K562 (cell line): ENCODE measurements at regions not wholly inside any gene's neighbourhood (a gene's known extent, or its start where the extent isn't known, plus 50 kb on each side); places are given as distances from the start of the nearest gene placed in this dataset.

Experiments used
- ATAC-seq: fragments of 200-7000 bp; cut with Tn5 transposase; 3 replicates; pipeline ENCODE4 v1.9.1; 2020; ENCODE audit warnings: moderate library complexity
- BruUV-seq: library from RNA; stranded (reverse); fragments of 400-500 nt; replicated peaks from 2 replicates; lab custom pipeline; 2021; lab: Mats Ljungman, UMichigan
- CTCF ChIA-PET: fragments of 300-600 bp; formaldehyde crosslinking; extraction: SDS; loops from one replicate; lab custom pipeline; 2021; ENCODE audit warnings: low intra/inter-chr PET ratio; lab: Yijun Ruan, JAX
- POLR2A ChIA-PET: fragments of 300-600, 350-650 bp; sonication (Branson Sonifier 250); formaldehyde crosslinking; extraction: SDS; loops from one replicate; lab custom pipeline; 2021; ENCODE audit warnings: antibody characterized with exemption, inconsistent platforms; lab: Yijun Ruan, JAX
- DNase-seq, 4 experiments: peaks; one replicate each; pipeline versions ENCODE4 v3.0.0 to v3.0.0-alpha.2; 2011 to 2018; ENCODE audit warnings: low spot score in 3 of 4, mixed read lengths in 3 of 4; ENCODE audit errors: extremely low read depth in 1 of 4
- FAIRE-seq: peaks from 2 replicates; lab custom pipeline; 2011; peaks lifted over from hg19 to GRCh38; lab: Jason Lieb, UNC
- H2AFZ ChIP-seq: 2 replicates; pipeline ENCODE4 v1.6.0; 2011; ENCODE audit warnings: low read depth, low read length, control low read depth, inconsistent platforms
- H3K27ac ChIP-seq: fragments of 200-600 bp; 3 replicates; pipeline ENCODE4 v1.8.0; 2011; ENCODE audit warnings: low read depth, mild to moderate bottlenecking, control low read depth, inconsistent platforms, low read length, moderate library complexity, mixed read lengths; ENCODE audit errors: extremely low read depth
- H3K27me3 ChIP-seq, 2 experiments: fragments of 300-600 bp in 1 of 2; 2 replicates in 1 of 2; 3 replicates in 1 of 2; pipeline versions ENCODE4 v1.6.0 to v1.8.0; 2011; ENCODE audit warnings: inconsistent platforms in 2 of 2, low read length in 2 of 2, mild to moderate bottlenecking in 1 of 2, mixed read lengths in 1 of 2, moderate library complexity in 1 of 2; ENCODE audit not compliant: control insufficient read depth in 2 of 2, insufficient read depth in 2 of 2
- H3K36me3 ChIP-seq: fragments of 300-600 bp; 3 replicates; pipeline ENCODE4 v1.8.0; 2011; ENCODE audit warnings: mild to moderate bottlenecking, low read length, inconsistent platforms; ENCODE audit not compliant: control insufficient read depth, insufficient read depth
- H3K4me1 ChIP-seq, 2 experiments: fragments of 200-600 bp in 1 of 2; replicated peaks in 1 of 2; 2 replicates in 1 of 2; 3 replicates in 1 of 2; pipeline versions ENCODE4 v1.5.1 to v1.8.0; 2011; ENCODE audit warnings: inconsistent platforms in 2 of 2, low read length in 2 of 2, mild to moderate bottlenecking in 1 of 2, mixed read lengths in 1 of 2, moderate library complexity in 1 of 2; ENCODE audit not compliant: control insufficient read depth in 2 of 2, insufficient read depth in 2 of 2
- H3K4me2 ChIP-seq: 2 replicates; pipeline ENCODE4 v1.6.1; 2011; ENCODE audit warnings: low read length, control low read depth, inconsistent platforms, mixed read lengths; ENCODE audit not compliant: insufficient read depth
- H3K4me3 ChIP-seq: fragments of 200-600 bp; sonication (generic), shearing (Covaris generic); 2 replicates; pipeline ENCODE4 v1.5.1; 2016; ENCODE audit warnings: control low read depth, inconsistent platforms
- H3K79me2 ChIP-seq: fragments of 200-600 bp; 3 replicates; pipeline ENCODE4 v1.8.0; 2011; ENCODE audit warnings: low read length, inconsistent platforms; ENCODE audit not compliant: control insufficient read depth, insufficient read depth
- H3K9ac ChIP-seq, 2 experiments: 2 replicates each; pipeline versions ENCODE4 v1.6.0 to v1.6.1; 2011; ENCODE audit warnings: low read depth in 2 of 2, low read length in 2 of 2, control low read depth in 1 of 2, inconsistent platforms in 1 of 2, mild to moderate bottlenecking in 1 of 2, mixed read lengths in 1 of 2; ENCODE audit not compliant: insufficient read depth in 1 of 2
- H3K9me1 ChIP-seq: one replicate; pipeline ENCODE4 v1.6.0; 2011; ENCODE audit warnings: inconsistent platforms, mild to moderate bottlenecking, low read length, moderate library complexity; ENCODE audit not compliant: control insufficient read depth, insufficient read depth
- H3K9me3 ChIP-seq: replicated peaks from 2 replicates; pipeline ENCODE4 v1.5.1; 2011; ENCODE audit warnings: low read depth, low read length, inconsistent platforms; ENCODE audit not compliant: control insufficient read depth, insufficient read depth
- H4K20me1 ChIP-seq: replicated peaks from 2 replicates; pipeline ENCODE4 v1.6.1; 2011; ENCODE audit warnings: low read length, inconsistent platforms, mixed read lengths; ENCODE audit not compliant: control insufficient read depth, insufficient read depth
- CREBBP ChIP-seq: IDR thresholded peaks from one replicate; pipeline ENCODE4 v1.6.1; 2012; ENCODE audit warnings: low read depth, mild to moderate bottlenecking, control low read depth, inconsistent platforms, low read length
- KHSRP ChIP-seq: fragments of 450-650 bp; IDR thresholded peaks from 2 replicates; pipeline ENCODE4 v1.6.1; 2017
- MEF2D ChIP-seq: conservative IDR thresholded peaks from 2 replicates; pipeline ENCODE4 v1.6.1; 2016; ENCODE audit warnings: low read depth, missing genetic modification characterization, missing compliant biosample characterization
- NCOR1 ChIP-seq: fragments of 450-650 bp; IDR thresholded peaks from 2 replicates; pipeline ENCODE4 v1.6.1; 2016; ENCODE audit warnings: mild to moderate bottlenecking, moderate library complexity
- ZNF23 ChIP-seq: fragments of 250-450 bp; sonication (Bioruptor Pico); IDR thresholded peaks from 2 replicates; pipeline ENCODE4 v1.4.0; 2020; ENCODE audit warnings: mild to moderate bottlenecking
- ZNF436 ChIP-seq: fragments of 250-450, 450-650 bp; sonication (Bioruptor Pico); formaldehyde crosslinking; IDR thresholded peaks from 2 replicates; pipeline ENCODE4 v1.7.0; 2020; ENCODE audit warnings: mild to moderate bottlenecking
- WGBS: fragments of 100-300 bp; shearing (Covaris generic); methylation state at CpG from one replicate; pipeline ENCODE4 v1.1.6; 2016; ENCODE audit warnings: low coverage, mixed read lengths; ENCODE audit not compliant: insufficient coverage; ENCODE audit errors: missing lambda C conversion rate; 5-methylcytosine and 5-hydroxymethylcytosine counted together
- in situ Hi-C: fragments of 300-500 bp; cut with MboI; formaldehyde crosslinking; loops from 4 replicates; pipeline ENCODE4 v1.15.0; 2018; ENCODE audit warnings: inconsistent platforms, mixed read lengths
- intact Hi-C: fragments of 100-400 bp; cut with micrococcal nuclease; formaldehyde crosslinking; loops from 2 replicates; pipeline ENCODE4 v1.14.2; 2022
- TF ChIP-seq, protein P1 (sequence below): fragments of 200-800 bp; sonication (Bioruptor generic); IDR thresholded peaks from 2 replicates; pipeline ENCODE4 v1.6.1; 2017; ENCODE audit warnings: missing genetic modification characterization, missing compliant biosample characterization

DNA sequence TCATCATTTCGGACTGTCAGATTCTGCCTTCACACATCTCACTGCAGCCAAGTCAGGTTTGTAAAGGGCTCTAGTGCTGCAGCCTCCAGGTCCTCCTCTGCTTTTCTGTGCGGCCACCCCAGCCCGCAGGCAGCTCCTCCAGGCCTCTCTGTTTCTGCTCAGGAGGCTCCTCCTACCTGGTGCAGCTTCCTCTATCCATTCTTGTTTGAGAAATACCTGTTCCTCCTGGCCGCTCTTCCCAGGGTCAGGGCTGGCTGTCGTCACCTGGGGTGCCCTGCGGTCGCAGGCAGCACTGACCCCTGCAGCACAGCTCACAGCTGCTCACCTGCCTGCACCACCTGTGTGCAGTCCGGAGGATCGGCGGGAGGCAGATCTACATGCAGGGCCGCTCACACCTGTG, 387.7 kb upstream of the IRX4 start (continued):
- TF ChIP-seq ZNF23 (CRISPR knock-in tag) (no peak), MEF2D (tag) (no peak), ZNF436 (CRISPR knock-in tag) (no peak), KHSRP (no peak), NCOR1 (no peak), CREBBP (no peak)

DNA sequence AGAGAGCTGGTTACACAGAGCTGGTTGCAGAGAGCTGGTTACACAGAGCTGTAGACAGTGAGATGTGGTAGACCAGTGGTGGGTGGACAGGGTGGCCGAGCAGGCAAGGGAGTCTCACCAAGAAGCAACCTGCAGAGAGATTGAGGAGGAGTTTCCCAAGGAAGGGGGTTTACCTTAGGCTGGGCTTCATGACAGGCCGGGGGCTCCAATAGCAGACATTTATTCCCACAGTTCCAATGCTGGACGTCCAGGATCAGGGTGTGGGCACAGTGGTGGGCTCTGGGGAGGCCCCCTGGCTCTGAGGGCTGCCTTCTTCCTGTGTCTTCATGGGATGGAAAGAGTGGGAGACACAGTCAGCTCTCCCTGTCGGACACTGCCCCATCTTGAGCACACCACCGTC, 386.9 kb upstream of the IRX4 start:
- H3K79me2 ChIP-seq: no peaks in the 10 kb centered on the region
- CTCF ChIA-PET: no interaction called here
- POLR2A ChIA-PET: no interaction called here
- 0% methylated on average over 5 of the region's 5 CpGs for WGBS
- H3K9me3 ChIP-seq: no peaks in the 10 kb centered on the region
- BruUV-seq: no TSS peak
- no peaks in the 10 kb centered on the region for H3K36me3 ChIP-seq
- no peak for DNase-seq
- TF ChIP-seq, protein P1, sequence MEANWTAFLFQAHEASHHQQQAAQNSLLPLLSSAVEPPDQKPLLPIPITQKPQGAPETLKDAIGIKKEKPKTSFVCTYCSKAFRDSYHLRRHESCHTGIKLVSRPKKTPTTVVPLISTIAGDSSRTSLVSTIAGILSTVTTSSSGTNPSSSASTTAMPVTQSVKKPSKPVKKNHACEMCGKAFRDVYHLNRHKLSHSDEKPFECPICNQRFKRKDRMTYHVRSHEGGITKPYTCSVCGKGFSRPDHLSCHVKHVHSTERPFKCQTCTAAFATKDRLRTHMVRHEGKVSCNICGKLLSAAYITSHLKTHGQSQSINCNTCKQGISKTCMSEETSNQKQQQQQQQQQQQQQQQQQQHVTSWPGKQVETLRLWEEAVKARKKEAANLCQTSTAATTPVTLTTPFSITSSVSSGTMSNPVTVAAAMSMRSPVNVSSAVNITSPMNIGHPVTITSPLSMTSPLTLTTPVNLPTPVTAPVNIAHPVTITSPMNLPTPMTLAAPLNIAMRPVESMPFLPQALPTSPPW: no peak
- in situ Hi-C loops: no loop called here
- no peak overlapping the region for H2AFZ ChIP-seq
- no peaks in the 10 kb centered on the region for H3K4me1 ChIP-seq
- H3K9me1 ChIP-seq: no peaks in the 10 kb centered on the region
- intact Hi-C loops: no loop called here
- no peak overlapping the region for H3K27ac ChIP-seq
- FAIRE-seq: no peak
- ATAC-seq: no peak
- H4K20me1 ChIP-seq: no peaks in the 10 kb centered on the region
- peaks cover 5 to 33% of the 10 kb centered on the region in 2 experiments; a peak in 3 of 5 replicates for H3K27me3 ChIP-seq
- no peak overlapping the region for H3K9ac ChIP-seq
- no peak overlapping the region for H3K4me2 ChIP-seq
- no peak overlapping the region for H3K4me3 ChIP-seq
